Trophoblast cell (in vitro differentiated cells and primary cell): ENCODE measurements at regions not wholly inside any gene's neighbourhood (a gene's known extent, or its start where the extent isn't known, plus 50 kb on each side); places are given as distances from the start of the nearest gene placed in this dataset.

Experiments used
- DNase-seq, 2 donors: peaks; one replicate each; pipeline ENCODE4 v3.0.0-alpha.2; 2016
- H2AFZ ChIP-seq: 2 replicates; pipeline ENCODE4 v1.6.1; 2013; ENCODE audit warnings: low read length, moderate library complexity, mild to moderate bottlenecking; ENCODE audit not compliant: insufficient read depth, poor library complexity
- H2AK5ac ChIP-seq: 2 replicates; pipeline ENCODE4 v1.6.1; 2013; ENCODE audit warnings: mild to moderate bottlenecking, low read length
- H2BK120ac ChIP-seq: 2 replicates; pipeline ENCODE4 v1.6.1; 2013; ENCODE audit warnings: low read length, mild to moderate bottlenecking, moderate library complexity; ENCODE audit not compliant: insufficient read depth, poor library complexity
- H2BK12ac ChIP-seq: 2 replicates; pipeline ENCODE4 v1.6.1; 2013; ENCODE audit warnings: mild to moderate bottlenecking, low read length, moderate library complexity
- H2BK5ac ChIP-seq: 2 replicates; pipeline ENCODE4 v1.6.1; 2013; ENCODE audit warnings: low read length, low read depth, moderate library complexity, mild to moderate bottlenecking; ENCODE audit not compliant: poor library complexity
- H3K14ac ChIP-seq: 2 replicates; pipeline ENCODE4 v1.6.1; 2013; ENCODE audit warnings: mild to moderate bottlenecking, low read length
- H3K18ac ChIP-seq: 2 replicates; pipeline ENCODE4 v1.6.1; 2013; ENCODE audit warnings: mild to moderate bottlenecking, low read length
- H3K23ac ChIP-seq: 2 replicates; pipeline ENCODE4 v1.6.1; 2013; ENCODE audit warnings: low read length
- H3K27ac ChIP-seq: 2 replicates; pipeline ENCODE4 v1.5.1; 2013; ENCODE audit warnings: low read depth, mild to moderate bottlenecking, inconsistent platforms, low read length, moderate library complexity
- H3K27me3 ChIP-seq: 2 replicates; pipeline ENCODE4 v1.6.1; 2013; ENCODE audit warnings: inconsistent platforms, mild to moderate bottlenecking, low read length, moderate library complexity; ENCODE audit not compliant: insufficient read depth
- H3K36me3 ChIP-seq, 2 experiments: 1 replicate in 1 of 2; 2 replicates in 1 of 2; pipeline ENCODE4 v1.6.1; 2013; ENCODE audit warnings: low read length in 2 of 2, mild to moderate bottlenecking in 2 of 2, moderate library complexity in 1 of 2; ENCODE audit not compliant: insufficient read depth in 2 of 2, control insufficient read depth in 1 of 2
- H3K4ac ChIP-seq: 2 replicates; pipeline ENCODE4 v1.6.1; 2013; ENCODE audit warnings: low read depth, mild to moderate bottlenecking, low read length, moderate library complexity
- H3K4me1 ChIP-seq, 2 experiments: 1 replicate in 1 of 2; 2 replicates in 1 of 2; pipeline ENCODE4 v1.6.1; 2013; ENCODE audit warnings: low read length in 2 of 2, mild to moderate bottlenecking in 2 of 2, moderate library complexity in 1 of 2; ENCODE audit not compliant: insufficient read depth in 2 of 2, control insufficient read depth in 1 of 2
- H3K4me2 ChIP-seq: 2 replicates; pipeline ENCODE4 v1.6.1; 2013; ENCODE audit warnings: inconsistent platforms, mild to moderate bottlenecking, low read length, moderate library complexity
- H3K4me3 ChIP-seq: 2 replicates; pipeline ENCODE4 v1.5.1; 2013; ENCODE audit warnings: mild to moderate bottlenecking, low read depth, low read length, inconsistent platforms
- H3K79me1 ChIP-seq: one replicate; pipeline ENCODE4 v1.6.1; 2013; ENCODE audit warnings: low read length
- H3K79me2 ChIP-seq: 2 replicates; pipeline ENCODE4 v1.6.1; 2013; ENCODE audit warnings: low read length, mild to moderate bottlenecking; ENCODE audit not compliant: control insufficient read depth, insufficient read depth, poor library complexity
- H3K9ac ChIP-seq: 2 replicates; pipeline ENCODE4 v1.6.1; 2013; ENCODE audit warnings: mild to moderate bottlenecking, low read length
- H3K9me3 ChIP-seq: 2 replicates; pipeline ENCODE4 v1.6.1; 2013; ENCODE audit warnings: low read depth, mild to moderate bottlenecking, control low read depth, inconsistent platforms, low read length; ENCODE audit not compliant: insufficient read depth
- H4K12ac ChIP-seq: 2 replicates; pipeline ENCODE4 v1.6.1; 2013; ENCODE audit warnings: low read depth, mild to moderate bottlenecking, low read length, moderate library complexity
- H4K8ac ChIP-seq: 2 replicates; pipeline ENCODE4 v1.6.1; 2013; ENCODE audit warnings: low read depth, mild to moderate bottlenecking, low read length, moderate library complexity
- H4K91ac ChIP-seq: one replicate; pipeline ENCODE4 v1.6.1; 2013; ENCODE audit warnings: low read depth, mild to moderate bottlenecking, low read length, moderate library complexity
- WGBS: extraction: QIAGEN DNeasy Blood & Tissue Kit; methylation state at CpG from one replicate; pipeline ENCODE4 v1.1.7; 2013; ENCODE audit warnings: missing lambda C conversion rate; ENCODE audit not compliant: insufficient read length, insufficient coverage; ENCODE audit errors: extremely low coverage; 5-methylcytosine and 5-hydroxymethylcytosine counted together

DNA sequence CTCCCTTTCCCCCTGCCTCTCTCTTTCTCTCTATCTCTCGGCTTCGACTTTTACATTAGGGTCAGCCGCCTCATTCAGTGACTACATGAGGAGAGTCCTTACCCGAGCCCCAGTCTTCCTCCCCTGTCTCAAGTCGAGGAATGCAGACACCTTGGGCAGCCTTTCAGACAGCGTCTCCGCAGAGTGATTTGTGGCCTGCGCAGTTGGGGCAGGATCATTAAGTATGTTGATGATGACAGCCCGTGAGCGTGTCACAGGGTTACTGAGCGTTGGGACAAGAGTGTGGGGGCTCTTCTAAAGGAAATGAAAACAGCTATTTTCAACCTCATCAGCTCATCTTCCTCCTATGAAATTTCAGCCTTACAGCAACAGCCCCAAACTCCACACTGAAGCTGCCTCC, 312.1 kb upstream of the GATB start:
- Histone ChIP-seq H2BK12ac (no peak overlapping the region), H2AK5ac (no peak overlapping the region), H3K4me3 (no peak overlapping the region), H3K9me3 (peaks cover 2% of the 10 kb centered on the region), H2AFZ (no peak overlapping the region), H3K14ac (no peak overlapping the region), H3K4me2 (no peak overlapping the region), H2BK120ac (no peak overlapping the region), H3K27me3 (no peaks in the 10 kb centered on the region), H3K4me1 (peaks cover 0 to 3% of the 10 kb centered on the region in 2 experiments), H4K91ac (no peak overlapping the region), H3K36me3 (no peaks in the 10 kb centered on the region), H2BK5ac (no peak overlapping the region), H3K79me1 (no peaks in the 10 kb centered on the region), H4K12ac (no peak overlapping the region), H3K79me2 (no peaks in the 10 kb centered on the region), H3K18ac (no peak overlapping the region), H3K4ac (no peak overlapping the region), H4K8ac (no peak overlapping the region), H3K9ac (no peak overlapping the region), H3K27ac (no peak overlapping the region), H3K23ac (no peak overlapping the region)
- no CpG with 5 or more reads among the region's 11 CpGs for WGBS
- no peak for DNase-seq

DNA sequence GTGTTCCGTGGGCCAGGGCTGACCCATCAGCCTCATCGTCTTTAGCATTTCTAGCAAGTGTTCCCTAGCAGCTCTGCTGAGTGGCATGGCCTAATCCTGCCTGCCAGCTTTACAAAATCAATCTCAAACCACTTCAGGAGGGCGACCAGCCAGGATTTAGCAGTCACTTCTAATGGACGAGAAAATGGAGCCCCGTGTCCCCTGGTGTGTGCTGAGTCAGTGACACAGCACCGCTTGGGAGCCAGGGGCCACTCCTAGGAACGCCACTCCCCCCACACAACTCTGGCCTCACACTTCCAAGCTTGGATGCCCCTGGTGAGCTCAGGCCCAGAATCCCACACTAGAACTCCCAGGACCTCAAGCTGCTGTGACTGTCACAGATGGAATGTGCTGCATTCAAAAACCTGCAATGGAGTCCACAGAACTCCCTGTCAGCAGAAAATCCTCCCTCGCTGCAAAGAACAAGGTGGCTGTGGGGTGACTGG, 311.2 kb upstream of the GATB start:
- Histone ChIP-seq H3K14ac (no peak overlapping the region), H3K27ac (no peak overlapping the region), H4K91ac (no peak overlapping the region), H3K23ac (no peak overlapping the region), H2AFZ (no peak overlapping the region), H3K79me2 (no peaks in the 10 kb centered on the region), H2AK5ac (no peak overlapping the region), H3K36me3 (no peaks in the 10 kb centered on the region), H3K27me3 (no peaks in the 10 kb centered on the region), H3K4ac (no peak overlapping the region), H4K12ac (no peak overlapping the region), H3K79me1 (no peaks in the 10 kb centered on the region), H3K4me2 (no peak overlapping the region), H3K18ac (no peak overlapping the region), H3K4me3 (no peak overlapping the region), H4K8ac (no peak overlapping the region), H2BK12ac (no peak overlapping the region), H2BK5ac (no peak overlapping the region), H3K9ac (no peak overlapping the region), H2BK120ac (no peak overlapping the region), H3K4me1 (peaks cover 0 to 3% of the 10 kb centered on the region in 2 experiments), H3K9me3 (no peaks in the 10 kb centered on the region)
- no peak for DNase-seq
- no CpG with 5 or more reads among the region's 8 CpGs for WGBS

DNA sequence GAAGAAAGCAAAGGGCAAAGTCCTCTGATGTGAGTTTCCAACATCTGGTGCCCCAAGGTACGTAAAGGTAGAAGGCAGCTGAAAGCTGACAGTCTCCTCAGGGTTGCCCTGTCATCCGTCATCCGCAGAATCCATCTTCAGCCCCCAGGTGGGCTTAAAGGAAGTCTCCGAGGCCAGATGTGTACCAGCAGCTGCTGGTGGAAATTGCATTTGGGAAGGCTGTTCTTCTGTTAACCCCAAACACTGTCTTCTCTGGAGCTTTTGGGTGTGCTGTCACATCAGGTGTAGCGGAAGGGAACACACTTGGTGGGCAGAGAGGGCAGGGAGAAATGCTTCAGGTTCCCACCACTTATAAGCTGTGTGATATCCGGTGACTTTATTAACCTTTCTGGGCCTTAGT, 310.0 kb upstream of the GATB start:
- Histone ChIP-seq H3K27me3 (no peaks in the 10 kb centered on the region), H3K4me1 (peaks cover 0 to 3% of the 10 kb centered on the region in 2 experiments), H2BK120ac (no peak overlapping the region), H3K79me1 (no peaks in the 10 kb centered on the region), H3K4ac (no peak overlapping the region), H3K4me2 (no peak overlapping the region), H3K27ac (no peak overlapping the region), H3K9me3 (no peaks in the 10 kb centered on the region), H3K14ac (no peak overlapping the region), H3K4me3 (no peak overlapping the region), H4K12ac (no peak overlapping the region), H3K18ac (no peak overlapping the region), H3K23ac (no peak overlapping the region), H3K9ac (no peak overlapping the region), H3K79me2 (no peaks in the 10 kb centered on the region), H2AK5ac (no peak overlapping the region), H3K36me3 (no peaks in the 10 kb centered on the region), H4K91ac (no peak overlapping the region), H4K8ac (no peak overlapping the region), H2BK12ac (no peak overlapping the region), H2BK5ac (no peak overlapping the region), H2AFZ (no peak overlapping the region)
- no peak for DNase-seq
- no CpG with 5 or more reads among the region's 6 CpGs for WGBS

DNA sequence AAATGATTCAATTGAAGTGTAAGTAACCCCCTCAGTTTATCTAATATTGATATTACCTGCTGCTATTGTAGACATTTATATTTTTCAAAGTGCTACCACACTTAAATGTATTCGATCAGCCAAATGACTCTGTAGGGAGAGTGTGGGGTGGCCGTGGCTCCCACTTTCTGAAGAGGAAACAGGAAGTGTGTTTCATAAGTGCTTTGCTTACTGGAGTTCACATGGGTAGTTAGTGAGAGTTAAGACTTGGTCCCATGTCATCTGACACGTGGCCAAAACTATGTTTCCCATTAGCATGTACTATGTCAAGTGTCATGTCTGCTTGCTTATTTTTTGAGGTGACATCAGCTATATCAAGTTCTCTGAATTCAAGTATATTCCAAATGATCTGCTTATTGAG, 308.1 kb upstream of the GATB start:
- Histone ChIP-seq H3K9ac (no peak overlapping the region), H2AFZ (no peak overlapping the region), H3K23ac (no peak overlapping the region), H3K4me2 (no peak overlapping the region), H4K91ac (no peak overlapping the region), H3K18ac (no peak overlapping the region), H3K4ac (no peak overlapping the region), H3K4me3 (no peak overlapping the region), H3K36me3 (no peaks in the 10 kb centered on the region), H2BK120ac (no peak overlapping the region), H2BK5ac (no peak overlapping the region), H2BK12ac (no peak overlapping the region), H4K12ac (no peak overlapping the region), H3K27me3 (no peaks in the 10 kb centered on the region), H3K79me2 (no peaks in the 10 kb centered on the region), H3K14ac (no peak overlapping the region), H3K9me3 (no peaks in the 10 kb centered on the region), H4K8ac (no peak overlapping the region), H3K27ac (no peak overlapping the region), H2AK5ac (no peak overlapping the region), H3K4me1 (peaks cover 2 to 8% of the 10 kb centered on the region in 2 experiments), H3K79me1 (no peaks in the 10 kb centered on the region)
- WGBS: no CpG with 5 or more reads among the region's 3 CpGs
- no peak for DNase-seq
